ENCODE measurements at regions not wholly inside any gene's neighbourhood (a gene's known extent, or its start where the extent isn't known, plus 50 kb on each side); places are given as distances from the start of the nearest gene placed in this dataset.
"Not testable (repeated sequence)": the region's sequence is repeated elsewhere in the genome, so short reads cannot be mapped to it uniquely, and the experiment has no call there.

- DNase-seq (ENCODE audit: insufficient read length, low spot score), result no peak
- TF ChIP-seq CTCF (IDR thresholded peaks at IDR 0.05; ENCODE audit: insufficient read depth, missing control alignments), result no peak
- FAIRE-seq, result no peak
Observed at GRCh38 chr15:91356083-91356482, 256.0 kb downstream of the SV2B start.

- no peak for TF ChIP-seq CTCF (IDR thresholded peaks at IDR 0.05; ENCODE audit: insufficient read depth, missing control alignments)
- FAIRE-seq, result no peak
- no peak for DNase-seq (ENCODE audit: insufficient read length, low spot score)
Observed at GRCh38 chr15:91357011-91357410, 257.0 kb downstream of the SV2B start.

GRCh38 chr15:91357486-91357885 is 257.4 kb downstream of the SV2B start:
- FAIRE-seq (no peak), DNase-seq (ENCODE audit: insufficient read length, low spot score) (no peak)
- TF ChIP-seq CTCF (IDR thresholded peaks at IDR 0.05; ENCODE audit: insufficient read depth, missing control alignments), result no peak

GRCh38 chr15:91358405-91358804 is 258.3 kb downstream of the SV2B start:
- FAIRE-seq (no peak), DNase-seq (ENCODE audit: insufficient read length, low spot score) (no peak)
- TF ChIP-seq CTCF (IDR thresholded peaks at IDR 0.05; ENCODE audit: insufficient read depth, missing control alignments), result no peak

- not testable (repeated sequence) for DNase-seq (ENCODE audit: insufficient read length, low spot score)
Observed at GRCh38 chr15:91361696-91362095, 261.6 kb downstream of the SV2B start.

GRCh38 chr15:91366111-91366510 is 266.1 kb downstream of the SV2B start:
- FAIRE-seq, result no peak
- DNase-seq (ENCODE audit: insufficient read length, low spot score), result no peak
- no peak for TF ChIP-seq CTCF (IDR thresholded peaks at IDR 0.05; ENCODE audit: insufficient read depth, missing control alignments)

More at GRCh38 chr15:91361696-91362095, 261.6 kb downstream of the SV2B start:
- not testable (repeated sequence) for FAIRE-seq

GRCh38 chr15:91368611-91369010 is 268.6 kb downstream of the SV2B start:
- no peak for DNase-seq (ENCODE audit: insufficient read length, low spot score)
- no peak for FAIRE-seq
- TF ChIP-seq CTCF (IDR thresholded peaks at IDR 0.05; ENCODE audit: insufficient read depth, missing control alignments), result no peak

GRCh38 chr15:91369823-91370222 is 269.8 kb downstream of the SV2B start:
- DNase-seq (ENCODE audit: insufficient read length, low spot score) (no peak), FAIRE-seq (no peak)
- no peak for TF ChIP-seq CTCF (IDR thresholded peaks at IDR 0.05; ENCODE audit: insufficient read depth, missing control alignments)

GRCh38 chr15:91371345-91371744 is 271.3 kb downstream of the SV2B start:
- not testable (repeated sequence) for FAIRE-seq; DNase-seq (ENCODE audit: insufficient read length, low spot score)

Data from D721Med (cell line).